SK-N-MC (cell line): ENCODE measurements at regions not wholly inside any gene's neighbourhood (a gene's known extent, or its start where the extent isn't known, plus 50 kb on each side); places are given as distances from the start of the nearest gene placed in this dataset.

Experiments
- EZH2 ChIP-seq: fragments of 200-600 bp; sonication (generic); IDR thresholded peaks from one replicate; pipeline ENCODE4 v1.6.1; 2017; ENCODE audit warnings: antibody characterized with exemption
- FOXP2 ChIP-seq: optimal IDR thresholded peaks from 2 replicates; pipeline ENCODE3; 2011; ENCODE audit warnings: mild to moderate bottlenecking, moderate library complexity; ENCODE audit not compliant: insufficient read depth; ENCODE audit errors: extremely low read length, control extremely low read depth
- POLR2AphosphoS5 ChIP-seq: IDR thresholded peaks from 2 replicates; pipeline ENCODE4 v1.6.1; 2012; ENCODE audit warnings: mild to moderate bottlenecking, low read depth, low read length, borderline replicate concordance

DNA sequence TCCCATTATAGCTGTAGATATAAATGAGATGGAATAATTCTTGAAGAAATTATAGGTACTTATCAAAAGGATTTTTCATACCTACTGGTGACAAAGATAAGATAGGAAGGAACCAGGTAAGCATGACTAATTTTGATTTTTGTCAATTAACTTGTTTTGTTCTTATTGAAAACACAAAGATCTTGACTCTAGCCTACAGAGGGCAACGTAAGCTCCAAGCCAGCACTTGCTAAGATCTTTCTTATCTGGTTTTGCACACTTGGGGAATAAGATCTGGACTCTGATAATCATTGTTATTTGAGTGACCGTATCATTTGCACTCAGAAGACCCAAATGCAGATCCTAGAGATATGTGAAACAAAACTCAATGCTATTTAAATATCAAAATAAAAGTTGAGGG lies 223.4 kb downstream of the VEGFC start:
- TF ChIP-seq EZH2 (no peak), POLR2AphosphoS5 (no peak), FOXP2 (no peak)
